Fibroblast of skin of left quadriceps (primary cell): ENCODE measurements at regions not wholly inside any gene's neighbourhood (a gene's known extent, or its start where the extent isn't known, plus 50 kb on each side); places are given as distances from the start of the nearest gene placed in this dataset.

Experiments used
- DNase-seq, 2 experiments: peaks; one replicate each; pipeline ENCODE4 v3.0.0-alpha.2; 2013; ENCODE audit warnings: low read depth in 2 of 2

DNA sequence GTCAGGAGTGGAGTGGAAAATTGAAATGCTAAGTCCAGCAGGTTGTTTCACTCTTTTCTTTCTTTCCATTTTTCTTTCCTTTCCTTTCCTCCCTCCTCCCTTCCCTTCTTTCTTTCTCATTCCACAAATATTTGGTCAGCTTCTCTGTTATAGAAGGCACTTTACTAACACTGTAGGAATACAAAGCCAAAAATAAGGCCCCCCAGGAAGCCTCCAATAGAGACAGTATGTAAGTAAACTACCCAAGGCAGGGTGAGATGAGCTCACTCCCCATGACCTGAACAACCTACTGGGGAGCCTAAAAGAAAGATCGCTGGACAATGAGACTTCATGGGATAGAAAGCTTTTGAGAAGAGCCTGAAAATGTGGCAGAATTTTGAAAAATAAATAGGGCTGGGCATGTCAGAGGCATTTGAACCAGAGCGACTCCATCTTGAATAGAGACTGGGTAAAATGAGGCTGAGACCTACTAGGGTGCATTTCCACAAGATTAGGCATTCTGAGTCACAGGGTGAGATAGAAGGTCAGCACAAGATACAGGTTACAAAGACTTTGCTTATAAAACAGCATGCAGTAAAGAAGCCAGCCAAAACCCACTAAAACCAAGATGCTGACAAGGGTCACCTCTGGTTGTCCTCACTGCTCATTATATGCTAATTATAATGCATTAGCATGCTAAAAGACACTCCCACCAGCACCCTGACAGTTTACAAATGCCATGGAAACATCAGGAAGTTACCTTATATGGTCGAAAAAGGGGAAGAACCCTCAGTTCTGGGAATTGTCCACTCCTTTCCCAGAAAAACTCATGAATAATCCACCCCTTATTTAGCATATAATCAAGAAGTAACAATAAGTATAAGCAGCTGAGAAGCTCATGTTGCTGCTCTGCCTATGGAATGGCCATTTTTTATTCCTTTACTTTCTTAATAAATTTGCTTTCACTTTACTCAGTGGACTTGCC lies 158.9 kb upstream of the EGFLAM start:
- DNase-seq = no peak

DNA sequence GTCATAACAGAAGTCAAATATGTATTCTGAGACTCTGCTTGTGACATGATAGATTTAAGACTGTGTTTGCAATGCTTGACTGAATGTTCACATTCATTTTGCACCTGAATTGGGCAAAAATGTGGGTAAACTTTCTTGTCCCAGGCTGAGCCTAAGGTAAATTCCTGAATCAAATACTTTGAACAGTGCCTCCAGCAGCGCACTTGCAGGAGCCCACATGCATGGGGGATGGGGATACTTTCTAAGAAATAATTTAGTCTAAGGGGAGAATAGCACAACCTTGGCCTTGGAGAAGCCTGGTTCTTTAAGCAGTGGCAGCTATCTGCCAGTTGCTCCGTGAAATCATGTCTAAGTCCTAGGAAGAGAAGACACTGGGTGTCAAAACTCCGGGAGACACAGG lies 163.5 kb upstream of the EGFLAM start:
- no peak for DNase-seq

DNA sequence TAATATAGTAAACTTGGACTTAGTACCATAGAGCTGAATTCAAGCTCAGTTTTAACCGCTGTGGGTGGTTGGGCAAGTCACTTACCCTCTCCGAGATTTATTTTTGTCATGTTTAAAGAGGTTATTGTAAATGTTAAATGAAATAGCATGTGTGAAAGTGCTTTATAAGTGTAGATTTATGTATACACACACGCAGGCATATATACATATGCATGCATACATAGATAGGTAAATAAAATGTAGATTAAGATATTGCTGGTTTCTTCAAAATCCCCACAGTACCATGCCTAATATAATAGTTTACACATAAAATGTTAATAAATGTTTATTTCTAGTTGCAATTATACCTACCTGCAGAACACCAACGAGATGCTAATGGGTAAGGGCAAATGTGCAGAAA lies 164.5 kb upstream of the EGFLAM start:
- no peak for DNase-seq

DNA sequence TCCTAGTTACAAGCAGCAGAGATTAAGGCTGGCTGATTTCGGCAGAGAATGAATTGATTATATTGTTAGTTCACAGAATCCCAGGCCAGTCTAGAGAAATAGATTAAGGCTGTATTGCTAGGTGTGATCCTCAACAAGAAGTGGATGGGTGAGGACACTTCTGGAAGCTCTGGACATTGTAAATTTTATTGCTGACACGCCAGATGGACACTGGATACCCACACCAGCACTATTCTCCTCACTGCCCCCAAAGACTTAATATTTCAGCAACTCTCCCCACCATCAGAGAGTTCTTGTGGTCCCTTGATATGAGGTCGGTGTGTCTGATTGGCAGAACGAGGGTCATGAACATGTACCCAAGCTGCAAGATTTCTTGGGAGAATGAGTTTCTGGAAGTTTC lies 171.6 kb upstream of the EGFLAM start:
- DNase-seq = no peak

DNA sequence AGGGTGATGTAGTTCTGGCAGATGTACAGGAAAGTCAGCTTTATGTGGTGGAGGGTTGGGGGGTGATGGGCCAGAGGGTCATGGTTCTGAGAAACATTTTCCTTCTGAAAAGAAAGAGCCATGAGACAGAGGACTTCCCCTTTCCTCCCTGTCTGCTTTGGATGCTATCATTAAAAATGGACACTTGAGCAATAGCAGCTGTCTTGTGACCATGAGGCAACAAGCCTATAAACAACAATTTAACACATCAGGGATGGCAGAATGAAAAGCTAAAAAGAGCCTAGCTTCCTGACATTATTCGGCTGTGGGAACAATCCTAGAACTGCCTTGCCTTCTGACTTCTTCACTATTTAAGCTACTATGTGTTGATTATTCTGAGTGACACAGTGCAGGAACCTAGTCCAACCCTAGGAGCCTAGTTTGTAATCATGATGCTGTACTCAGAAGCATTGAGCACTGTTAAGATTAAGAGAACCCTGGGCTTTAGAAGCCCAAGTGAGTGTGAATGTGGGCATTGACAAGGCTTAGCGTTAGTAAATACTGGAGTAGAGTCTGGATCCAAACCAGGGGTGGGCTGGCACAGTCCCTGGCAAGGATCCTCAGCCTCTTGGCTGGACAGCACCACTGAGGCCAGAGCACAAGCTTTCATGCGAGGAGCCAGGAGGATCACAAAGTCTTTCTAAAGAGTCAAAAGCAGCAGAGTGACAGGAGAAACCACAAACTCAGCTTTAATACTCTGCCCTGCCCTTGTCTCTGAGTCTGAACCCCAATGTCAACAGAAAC lies 178.5 kb upstream of the EGFLAM start:
- no peak for DNase-seq

DNA sequence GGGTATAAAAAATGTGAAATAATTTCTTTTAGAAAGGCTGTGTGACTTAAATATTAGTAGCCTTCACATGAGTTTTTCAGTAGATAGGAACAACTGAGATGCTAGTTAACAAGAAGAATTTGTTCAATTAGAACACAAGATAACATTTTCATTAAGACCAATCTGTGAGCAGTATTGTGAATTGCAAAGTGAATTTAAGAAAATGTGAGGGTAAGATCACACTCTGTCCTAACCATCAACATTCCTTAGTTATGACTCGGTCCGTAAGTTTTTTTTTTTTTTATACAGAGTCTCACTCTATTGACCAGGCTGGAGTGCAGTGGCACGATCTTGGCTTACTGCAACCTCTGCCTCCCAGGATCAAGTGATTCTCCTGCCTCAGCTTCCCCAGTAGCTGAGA lies 180.2 kb upstream of the EGFLAM start:
- no peak for DNase-seq

DNA sequence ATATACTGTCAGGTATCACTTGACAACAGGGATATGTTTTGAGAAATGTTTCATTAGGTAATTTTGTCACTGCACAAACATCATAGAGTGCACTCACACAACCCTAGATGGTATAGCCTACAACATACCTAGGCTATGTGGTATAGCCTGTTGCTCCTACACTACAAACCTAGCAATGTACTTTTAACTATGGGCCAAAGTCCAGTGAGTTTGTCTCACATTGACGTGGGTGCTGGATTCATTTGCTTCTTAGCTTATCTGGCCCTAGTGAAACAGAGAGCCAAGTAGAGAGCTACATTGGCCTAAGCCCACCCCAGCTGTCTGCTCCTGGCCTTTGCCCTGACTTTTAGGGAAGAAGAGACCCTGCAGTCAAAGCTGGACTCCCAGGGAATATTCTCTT lies 180.7 kb upstream of the EGFLAM start:
- DNase-seq = no peak

DNA sequence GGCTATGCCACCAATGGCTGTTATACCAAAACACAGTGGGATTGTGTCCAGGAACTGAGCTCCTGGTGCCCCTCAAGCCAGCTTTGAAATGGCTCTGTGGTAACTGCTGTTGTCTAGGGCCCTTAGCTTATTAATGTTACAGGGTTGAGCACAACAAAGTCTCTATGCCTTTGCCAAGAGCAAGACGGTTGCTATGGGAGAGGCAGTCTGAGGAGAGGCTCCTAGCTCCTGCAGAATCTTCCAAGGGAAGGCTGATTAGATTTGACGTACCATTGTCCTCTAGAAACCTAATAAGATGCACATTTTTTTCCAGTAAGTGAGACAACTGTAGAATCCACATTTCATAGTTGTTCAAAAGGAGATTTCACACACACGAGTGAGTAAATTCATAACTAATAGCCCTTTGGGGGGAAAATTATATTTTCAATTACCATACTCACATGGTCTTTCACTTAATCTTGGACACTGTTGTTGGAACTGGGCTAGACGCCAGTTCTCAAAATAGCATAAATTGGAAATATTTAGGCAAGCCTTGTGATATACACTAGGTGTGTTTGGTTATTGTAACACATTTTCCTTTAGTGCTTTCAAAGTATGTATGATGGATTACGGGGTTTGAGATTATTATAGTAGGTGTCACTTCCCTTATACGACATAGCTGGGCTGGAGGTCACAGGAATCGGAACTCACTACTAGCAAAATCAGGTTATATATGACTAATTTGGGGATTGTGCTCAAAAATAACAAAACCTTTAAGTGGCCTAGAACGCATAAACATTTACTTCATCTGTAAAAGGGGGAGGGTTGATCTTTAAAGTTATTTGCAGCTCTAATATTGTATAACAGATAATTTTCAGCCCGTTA lies 186.3 kb upstream of the EGFLAM start:
- no peak for DNase-seq

DNA sequence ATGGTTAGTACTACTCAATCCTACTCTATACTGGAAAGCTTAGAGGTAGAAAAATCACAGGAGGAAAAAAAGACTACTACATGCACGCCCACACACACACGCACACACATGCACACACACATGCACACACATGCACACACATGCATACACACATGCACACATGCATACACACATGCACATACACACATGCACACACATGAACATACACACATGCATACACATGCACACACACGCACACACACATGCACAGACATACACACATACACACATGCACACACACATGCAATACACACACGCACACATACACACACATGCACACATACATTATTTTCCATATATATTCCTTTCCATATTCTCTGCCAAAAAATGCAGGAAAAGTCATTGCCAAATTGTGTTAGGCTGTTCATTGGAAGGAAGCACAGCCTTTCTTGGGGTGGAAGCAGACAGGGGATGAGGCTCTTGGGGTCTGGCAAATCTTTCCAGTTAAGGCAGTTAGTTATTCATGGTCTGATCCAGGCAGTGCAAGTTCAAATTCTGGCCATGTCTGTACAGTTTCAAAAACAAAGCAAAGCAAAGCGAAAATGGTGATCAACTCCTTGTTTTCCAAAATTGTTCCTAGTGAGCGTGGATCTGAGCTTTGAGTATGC lies 187.9 kb upstream of the EGFLAM start:
- no peak for DNase-seq

DNA sequence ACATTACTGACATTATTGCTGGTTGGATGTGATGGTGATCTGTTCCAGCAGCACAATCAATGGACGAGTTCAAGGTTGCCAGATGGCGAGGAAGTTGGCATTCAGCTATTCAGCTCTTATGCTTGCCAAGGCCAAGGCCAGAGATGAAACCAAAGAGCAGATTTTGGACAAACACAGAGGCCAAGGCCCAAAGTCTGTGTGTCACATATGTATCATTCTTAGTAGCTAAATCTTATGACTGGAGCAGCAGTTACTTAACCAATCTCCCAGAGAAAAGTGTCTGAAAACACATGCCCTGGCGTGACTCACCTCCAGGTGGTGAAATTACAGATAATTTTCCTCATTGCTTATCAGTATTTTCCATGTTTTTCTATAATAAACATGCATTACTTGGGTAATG lies 189.0 kb upstream of the EGFLAM start:
- DNase-seq = no peak

DNA sequence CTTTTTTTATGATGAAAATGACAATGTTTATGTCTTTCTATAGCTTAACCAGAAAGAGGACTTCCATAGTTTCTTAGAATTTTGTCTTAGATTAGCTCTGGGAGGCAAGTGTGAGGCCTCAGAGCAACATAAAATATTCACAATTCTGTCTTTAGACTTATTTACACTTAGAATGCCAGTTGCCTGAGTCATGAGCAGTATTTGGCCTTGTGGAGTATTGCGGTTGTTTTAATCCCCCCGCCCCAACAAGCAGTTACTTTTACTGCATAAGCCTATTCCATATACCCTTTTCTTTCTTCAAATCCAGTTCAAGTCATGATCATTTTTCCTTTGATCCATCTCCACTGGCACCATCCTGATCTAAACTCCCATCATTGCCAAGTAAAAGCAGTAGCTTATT lies 198.0 kb upstream of the EGFLAM start:
- peak; percentile 21 to 24 for DNase-seq

DNA sequence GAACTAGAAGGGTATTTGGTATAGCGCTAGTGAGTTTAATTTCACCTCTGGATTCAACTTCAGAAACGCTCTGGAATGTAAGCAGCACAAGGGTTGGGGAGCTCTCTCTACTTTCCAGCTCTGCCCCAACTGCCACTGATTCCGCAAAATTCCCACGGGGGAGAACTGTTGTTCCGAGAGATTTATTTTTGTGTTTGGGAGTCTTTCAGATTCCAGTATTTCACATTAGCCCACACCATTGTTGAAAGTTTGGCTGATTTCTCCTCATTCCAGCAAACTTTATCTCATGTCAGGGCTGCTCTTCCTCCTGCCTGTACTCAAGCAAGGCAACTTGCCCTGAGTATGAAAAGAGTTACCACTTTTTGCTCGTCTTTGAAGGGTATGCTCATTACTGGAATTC lies 198.5 kb upstream of the EGFLAM start:
- no peak for DNase-seq

DNA sequence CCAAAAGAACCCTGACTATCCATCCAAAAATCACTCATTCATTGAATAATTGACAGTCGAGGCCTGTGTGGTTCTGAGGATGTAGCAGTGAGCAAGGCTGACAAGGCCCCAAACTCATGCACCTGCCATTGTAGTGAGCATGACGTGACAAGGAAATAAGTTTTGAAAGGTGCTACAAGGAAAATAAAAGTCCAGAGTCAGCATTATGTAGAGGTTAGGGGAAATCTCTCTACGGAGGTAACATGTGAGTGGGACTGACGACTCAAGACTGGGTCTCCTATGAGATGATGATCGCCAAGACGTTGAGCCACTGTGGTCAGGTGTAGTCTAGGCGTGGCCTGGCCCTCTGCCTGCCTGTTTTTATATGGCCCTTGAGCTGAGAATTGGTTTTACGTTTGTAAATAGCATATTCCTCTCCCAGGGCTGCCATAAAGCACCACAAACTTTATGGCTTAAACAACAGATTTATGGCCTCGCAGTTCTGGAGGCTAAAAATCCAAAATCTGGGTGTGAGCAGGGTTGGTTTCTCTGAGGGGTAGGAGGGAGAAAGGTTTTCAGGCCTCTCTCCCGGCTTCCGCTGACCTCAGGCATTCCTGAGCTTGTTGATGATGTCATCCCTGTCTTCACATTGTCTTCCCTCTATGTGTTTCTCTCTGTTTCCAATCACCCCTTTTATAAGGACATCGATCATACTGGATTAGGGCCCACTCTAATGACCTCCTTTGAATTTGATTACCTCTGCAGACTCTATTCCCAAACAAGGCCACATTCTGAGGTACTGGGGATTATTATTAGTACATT lies 206.4 kb upstream of the EGFLAM start:
- DNase-seq = no peak

DNA sequence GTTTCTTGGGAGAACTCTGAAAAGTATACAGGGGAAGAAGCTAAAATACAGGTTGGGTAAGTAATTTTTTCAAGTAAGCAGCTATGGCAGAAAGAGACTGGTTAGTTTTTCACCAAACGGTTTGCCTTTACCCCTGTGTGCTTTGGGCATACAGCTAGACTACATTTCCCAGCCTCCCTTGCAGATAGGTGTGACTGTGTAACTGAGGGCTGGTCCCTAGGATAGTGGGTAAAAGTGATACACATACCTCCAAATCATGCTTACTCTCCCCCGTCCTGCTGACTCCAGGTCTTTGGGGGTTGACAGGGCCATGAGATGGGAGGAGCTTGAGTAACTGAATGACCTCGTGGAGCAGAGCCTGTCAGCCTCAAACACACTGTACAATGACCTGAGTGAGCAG lies 208.6 kb upstream of the GDNF start:
- no peak for DNase-seq

DNA sequence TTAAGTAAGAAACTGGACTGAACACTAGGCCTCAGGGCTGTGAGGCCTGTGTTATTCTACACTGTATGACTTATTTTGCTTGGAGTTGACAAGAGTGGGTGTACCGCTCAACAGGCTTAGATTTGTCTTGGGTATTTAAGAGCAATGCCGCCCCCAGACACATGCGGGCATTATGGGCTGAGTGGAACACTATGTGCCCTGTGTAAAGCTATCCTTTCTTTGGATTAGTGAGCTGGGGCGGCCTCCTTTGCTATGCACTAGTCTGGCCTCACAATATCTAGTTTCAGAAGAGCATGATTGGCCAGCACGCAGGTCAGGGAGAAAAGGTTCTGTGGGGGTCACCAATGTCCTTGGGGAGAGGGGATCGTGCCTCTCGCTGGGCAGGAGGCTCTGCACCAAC lies 206.3 kb upstream of the GDNF start:
- DNase-seq = no peak

DNA sequence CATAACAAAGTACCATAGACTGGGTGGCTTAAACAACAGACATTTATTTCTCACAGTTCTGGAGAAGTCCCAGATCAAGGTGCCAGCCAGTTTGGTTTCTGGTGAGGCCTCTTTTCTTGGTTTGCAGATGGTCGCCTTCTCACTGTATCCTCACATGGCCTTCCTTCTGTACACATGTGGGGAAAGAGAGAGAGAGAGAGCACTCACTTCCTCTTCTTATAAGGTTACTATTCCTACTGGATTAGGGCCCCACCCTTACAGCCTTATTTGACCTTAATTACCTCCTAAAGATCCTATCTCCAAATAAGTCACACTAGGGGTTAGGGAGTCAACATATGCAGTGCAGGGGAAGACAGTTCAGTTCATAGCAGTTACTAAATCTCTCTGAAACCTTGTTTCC lies 205.6 kb upstream of the GDNF start:
- no peak for DNase-seq

DNA sequence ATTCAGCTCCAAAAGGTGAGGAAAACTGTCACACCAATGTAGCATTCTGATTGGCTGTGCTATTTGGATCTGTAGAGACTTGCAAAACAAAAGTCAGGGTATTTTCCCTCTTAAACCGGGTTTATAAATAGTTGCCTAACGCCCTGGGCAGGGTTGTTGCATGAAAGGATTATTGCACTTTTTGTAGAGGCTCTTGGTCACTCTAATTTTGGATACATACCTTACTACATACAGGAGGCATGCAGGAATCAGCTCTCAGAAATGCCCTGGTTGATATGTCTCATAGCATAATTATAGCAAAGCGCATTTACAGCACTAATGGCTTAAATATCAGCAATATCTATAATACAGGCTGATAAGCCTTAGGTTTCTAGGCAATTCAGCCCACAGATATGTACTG lies 200.0 kb upstream of the GDNF start:
- DNase-seq = no peak

DNA sequence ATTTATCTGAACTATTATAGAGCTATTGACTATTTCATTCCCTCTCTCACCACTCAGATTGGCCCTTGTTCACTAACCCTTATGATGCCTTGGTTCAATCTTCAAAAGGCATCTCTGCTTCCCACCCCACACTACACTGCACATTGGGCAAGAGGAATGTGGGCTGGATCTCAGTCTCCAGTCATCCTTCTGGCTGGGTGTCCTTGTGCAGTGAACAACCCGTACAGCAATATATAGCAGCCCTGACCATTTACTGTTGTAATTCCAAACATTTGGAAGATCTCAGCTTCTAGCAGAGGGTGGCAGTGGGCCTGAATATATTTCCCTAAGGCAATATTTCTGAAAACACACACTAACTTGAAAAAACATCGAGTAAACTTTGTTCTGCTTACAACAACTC lies 199.2 kb upstream of the GDNF start:
- no peak for DNase-seq

DNA sequence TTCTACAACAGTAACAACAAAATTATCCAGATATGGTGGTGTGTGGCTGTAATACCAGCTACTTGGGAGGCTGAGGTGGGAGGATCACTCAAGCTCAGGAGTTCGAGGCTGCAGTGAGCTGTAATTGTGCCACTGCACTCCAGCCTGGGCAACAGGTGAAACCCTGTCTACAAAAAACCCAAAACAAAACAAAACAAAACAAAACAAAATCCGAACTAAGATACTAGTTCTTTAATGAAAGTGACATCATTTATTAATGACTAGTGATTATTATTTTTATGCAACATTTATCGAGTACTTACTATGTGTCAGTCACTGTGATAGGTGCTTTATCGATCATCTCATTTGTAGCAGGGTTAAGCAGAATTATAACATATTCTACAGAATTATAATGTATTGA lies 196.9 kb upstream of the GDNF start:
- DNase-seq = no peak

DNA sequence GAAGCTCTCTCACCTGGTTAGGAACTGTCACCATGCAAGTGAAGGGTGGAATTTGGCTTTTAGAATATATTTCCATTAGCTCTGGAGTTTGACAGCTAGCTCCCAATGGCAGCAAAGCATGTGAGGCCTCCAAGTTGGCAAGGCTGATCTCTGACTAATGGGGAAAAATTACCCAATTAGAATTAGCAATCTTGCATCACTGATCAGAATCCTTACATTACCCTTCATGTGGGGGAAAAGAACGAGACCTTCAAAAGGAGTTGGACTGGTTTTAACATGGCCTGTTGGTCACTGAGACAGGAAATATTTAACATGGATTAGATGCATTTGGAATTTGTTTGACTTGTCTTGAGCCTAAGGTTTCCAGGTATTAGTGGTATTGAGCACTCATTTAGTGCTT lies 192.3 kb upstream of the GDNF start:
- DNase-seq = no peak

DNA sequence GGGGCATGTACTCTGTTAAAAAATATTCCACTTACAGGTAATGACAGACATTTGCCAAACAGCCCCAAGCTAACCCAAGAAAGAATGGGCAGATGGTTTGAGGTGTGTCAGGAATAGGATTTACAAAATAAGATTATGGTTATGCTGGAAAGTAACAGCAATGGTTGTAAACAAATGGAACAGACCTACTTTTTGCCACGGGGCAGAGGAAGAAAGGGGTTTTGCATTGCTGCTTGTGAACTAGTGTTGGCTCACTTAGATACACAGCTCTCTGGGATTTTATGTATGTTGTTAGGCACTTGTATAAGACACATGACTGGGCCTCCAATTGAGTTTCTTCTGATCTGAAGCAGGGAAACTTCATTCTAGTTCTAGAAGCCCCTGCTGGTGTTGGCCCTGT lies 191.5 kb upstream of the GDNF start:
- no peak for DNase-seq
